Nephron (organoid): ENCODE measurements at regions not wholly inside any gene's neighbourhood (a gene's known extent, or its start where the extent isn't known, plus 50 kb on each side); places are given as distances from the start of the nearest gene placed in this dataset.

Experiments
- H3K27ac Mint-ChIP-seq, 3 experiments: 2 replicates each; pipeline ENCODE4 v1.8.0; 2020; ENCODE audit warnings: mixed read lengths in 3 of 3, mild to moderate bottlenecking in 2 of 3, moderate library complexity in 1 of 3
- H3K27me3 Mint-ChIP-seq: 2 replicates; pipeline ENCODE4 v1.8.0; 2021; ENCODE audit warnings: low read depth, mild to moderate bottlenecking, moderate library complexity, mixed read lengths
- H3K36me3 Mint-ChIP-seq: 2 replicates; pipeline ENCODE4 v1.8.0; 2020; ENCODE audit warnings: low read depth, mixed read lengths
- H3K4me1 Mint-ChIP-seq: 2 replicates; pipeline ENCODE4 v1.8.0; 2020; ENCODE audit warnings: mixed read lengths
- H3K4me3 Mint-ChIP-seq, 3 experiments: 2 replicates each; pipeline ENCODE4 v1.8.0; 2020; ENCODE audit warnings: mild to moderate bottlenecking in 3 of 3, mixed read lengths in 3 of 3, moderate library complexity in 2 of 3
- H3K9me3 Mint-ChIP-seq: 2 replicates; pipeline ENCODE4 v1.8.0; 2020; ENCODE audit warnings: mixed read lengths
- TF ChIP-seq, protein P1 (sequence below), 3 experiments: fragments of 200-600 bp; sonication (generic); IDR thresholded peaks; one replicate each; pipeline ENCODE4 v1.5.0; 2021; ENCODE audit warnings: antibody characterized with exemption in 3 of 3; ENCODE audit not compliant: unreplicated experiment in 3 of 3

DNA sequence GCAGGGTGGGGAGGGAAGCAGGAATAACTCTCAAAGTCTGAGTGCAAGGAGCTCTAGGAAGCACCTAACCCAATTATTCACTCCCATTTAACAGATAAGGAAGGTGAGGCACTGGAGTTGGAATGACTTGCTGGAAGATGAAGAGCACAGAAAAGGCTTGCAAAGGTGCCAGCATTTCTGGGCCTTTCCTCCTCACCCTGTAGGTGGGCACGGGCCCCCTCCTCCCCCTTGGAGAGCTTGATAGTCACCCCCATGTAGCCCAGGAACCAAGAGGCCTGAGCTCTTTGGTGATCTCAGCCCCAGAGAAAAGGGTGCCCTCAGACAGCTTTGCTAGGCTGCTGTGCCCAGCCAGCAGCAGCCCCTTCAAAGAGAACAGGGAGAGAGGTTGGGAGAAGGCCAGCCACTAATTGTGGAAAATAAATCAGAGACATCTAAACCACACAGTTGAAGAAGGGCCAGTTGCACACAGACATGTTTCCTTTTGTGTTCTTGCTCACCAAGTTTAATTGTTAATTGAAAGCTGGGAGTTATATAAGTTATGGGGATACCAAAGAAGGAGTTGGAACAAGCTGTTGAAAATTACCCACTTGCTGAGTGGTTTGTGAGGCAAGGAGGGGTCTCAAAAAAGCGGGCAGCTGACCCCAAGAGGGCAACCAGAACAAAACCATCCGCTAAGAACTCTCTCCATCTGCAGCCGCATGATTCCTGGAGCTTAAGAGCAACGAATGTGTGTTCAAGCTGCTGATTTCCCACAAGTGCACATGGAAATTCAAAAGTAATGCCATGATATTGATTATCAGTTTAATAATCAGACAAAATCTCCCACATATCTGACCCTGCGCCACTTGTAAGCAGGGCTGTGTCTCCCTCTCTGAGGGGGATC, 77.0 kb downstream of the MRPL14 start:
- Mint-ChIP-seq H3K36me3 (no peaks in the 10 kb centered on the region), H3K4me1 (peaks cover 51% of the 10 kb centered on the region), H3K27me3 (no peaks in the 10 kb centered on the region), H3K27ac (peak overlapping the region; percentile 56 to 93 (median 80)), H3K9me3 (no peaks in the 10 kb centered on the region), H3K4me3 (peak overlapping the region in 1 of 3 experiments; percentile 27)
- TF ChIP-seq, protein P1, sequence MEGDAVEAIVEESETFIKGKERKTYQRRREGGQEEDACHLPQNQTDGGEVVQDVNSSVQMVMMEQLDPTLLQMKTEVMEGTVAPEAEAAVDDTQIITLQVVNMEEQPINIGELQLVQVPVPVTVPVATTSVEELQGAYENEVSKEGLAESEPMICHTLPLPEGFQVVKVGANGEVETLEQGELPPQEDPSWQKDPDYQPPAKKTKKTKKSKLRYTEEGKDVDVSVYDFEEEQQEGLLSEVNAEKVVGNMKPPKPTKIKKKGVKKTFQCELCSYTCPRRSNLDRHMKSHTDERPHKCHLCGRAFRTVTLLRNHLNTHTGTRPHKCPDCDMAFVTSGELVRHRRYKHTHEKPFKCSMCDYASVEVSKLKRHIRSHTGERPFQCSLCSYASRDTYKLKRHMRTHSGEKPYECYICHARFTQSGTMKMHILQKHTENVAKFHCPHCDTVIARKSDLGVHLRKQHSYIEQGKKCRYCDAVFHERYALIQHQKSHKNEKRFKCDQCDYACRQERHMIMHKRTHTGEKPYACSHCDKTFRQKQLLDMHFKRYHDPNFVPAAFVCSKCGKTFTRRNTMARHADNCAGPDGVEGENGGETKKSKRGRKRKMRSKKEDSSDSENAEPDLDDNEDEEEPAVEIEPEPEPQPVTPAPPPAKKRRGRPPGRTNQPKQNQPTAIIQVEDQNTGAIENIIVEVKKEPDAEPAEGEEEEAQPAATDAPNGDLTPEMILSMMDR (IDR thresholded peaks at IDR 0.05; ENCODE audit: unreplicated experiment in 3 of 3) = no peak

DNA sequence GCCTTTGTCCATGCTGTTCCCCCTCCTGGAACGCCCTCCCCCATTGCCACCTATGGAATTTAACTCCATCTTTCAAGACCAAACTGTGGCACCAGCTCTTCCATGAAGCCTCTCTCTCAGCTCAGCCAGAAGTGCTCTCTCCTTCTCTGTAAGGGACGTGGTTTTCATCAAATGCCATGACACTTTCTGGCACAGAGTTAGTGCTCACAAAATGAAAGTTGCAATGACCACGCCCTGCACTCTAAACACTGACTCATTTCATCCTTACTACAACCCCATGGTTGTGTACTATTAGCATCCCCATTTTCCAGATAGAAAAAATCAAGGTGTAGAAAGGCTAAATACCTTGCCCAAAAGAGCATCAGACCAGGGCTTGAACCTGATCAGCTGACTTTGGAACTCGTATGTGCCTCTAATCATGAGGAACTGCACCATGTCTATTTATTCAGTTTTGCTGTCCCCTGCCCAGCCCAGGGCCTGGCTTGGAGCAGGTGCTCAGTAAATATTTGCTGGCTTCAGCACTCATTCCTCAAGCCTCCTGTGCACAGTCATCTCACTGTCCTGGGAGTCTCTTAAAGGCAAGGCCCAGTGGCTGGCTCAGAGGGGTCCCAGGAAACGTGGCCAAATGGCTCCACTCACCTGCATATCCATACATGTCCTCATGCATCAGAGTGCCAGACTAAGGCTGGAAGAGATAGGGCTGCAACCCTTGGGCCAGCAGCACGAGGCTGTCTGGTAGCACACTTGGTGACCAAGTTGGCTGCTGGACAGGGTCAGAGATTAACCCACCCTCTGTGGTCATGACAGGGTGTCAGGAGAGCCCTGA, 77.9 kb downstream of the MRPL14 start:
- Mint-ChIP-seq H3K4me1 (peaks cover 51% of the 10 kb centered on the region), H3K9me3 (no peaks in the 10 kb centered on the region), H3K4me3 (no peak overlapping the region), H3K36me3 (no peaks in the 10 kb centered on the region), H3K27ac (peak overlapping the region in 1 of 3 experiments; percentile 3), H3K27me3 (no peaks in the 10 kb centered on the region)
- TF ChIP-seq, protein P1 (IDR thresholded peaks at IDR 0.05; ENCODE audit: unreplicated experiment in 3 of 3) = no peak

DNA sequence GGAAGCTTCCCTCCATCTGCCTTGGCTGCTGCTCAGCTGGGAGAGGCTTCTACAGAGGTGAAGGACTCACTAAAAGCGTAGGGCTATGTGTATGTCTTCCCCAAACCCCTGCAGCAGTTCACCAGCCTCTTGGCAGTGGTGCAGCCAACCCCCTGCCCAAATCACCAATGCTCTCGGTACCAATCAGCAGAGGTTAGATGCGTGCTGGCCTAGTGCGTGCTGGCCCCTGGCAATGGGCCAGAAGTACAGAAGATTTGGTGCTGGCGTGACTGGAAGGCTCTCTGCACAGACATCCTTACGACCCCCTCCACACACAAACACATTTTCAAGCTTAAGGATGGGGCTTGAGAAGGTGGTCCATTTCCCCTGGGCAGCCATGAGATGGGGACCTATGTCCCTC, 79.0 kb downstream of the MRPL14 start:
- H3K27ac Mint-ChIP-seq = no peak overlapping the region
- H3K27me3 Mint-ChIP-seq = no peaks in the 10 kb centered on the region
- H3K4me3 Mint-ChIP-seq = no peak overlapping the region
- peaks cover 45% of the 10 kb centered on the region for H3K4me1 Mint-ChIP-seq
- H3K36me3 Mint-ChIP-seq = no peaks in the 10 kb centered on the region
- TF ChIP-seq, protein P1 (IDR thresholded peaks at IDR 0.05; ENCODE audit: unreplicated experiment in 3 of 3) = no peak
- H3K9me3 Mint-ChIP-seq = no peaks in the 10 kb centered on the region

DNA sequence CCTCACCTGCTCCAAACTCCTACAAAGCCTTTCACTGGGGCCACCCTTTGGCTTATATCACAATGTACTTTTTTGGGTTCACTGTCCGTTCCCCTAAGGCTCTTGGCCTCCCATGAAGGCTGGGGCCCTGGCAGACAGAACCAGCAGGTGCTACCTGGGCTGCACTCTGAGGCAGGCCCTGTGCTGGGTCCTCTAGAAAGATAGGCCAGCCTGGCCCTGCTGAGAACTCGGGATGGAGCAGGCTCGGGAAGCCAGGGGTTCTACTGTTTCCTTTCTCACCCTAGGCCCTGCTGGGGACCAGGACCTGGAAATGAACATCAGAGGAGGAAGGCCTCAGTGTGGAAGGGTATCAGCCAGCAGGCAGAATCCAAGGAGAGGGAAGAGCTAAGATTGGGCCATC, 79.5 kb downstream of the MRPL14 start:
- no peak overlapping the region for H3K27ac Mint-ChIP-seq

GRCh38 chr6:44047179-44047546, 80.1 kb downstream of the MRPL14 start:
- TF ChIP-seq, protein P1 (IDR thresholded peaks at IDR 0.05; ENCODE audit: unreplicated experiment in 3 of 3) = no peak
- H3K27ac Mint-ChIP-seq = peak overlapping the region in 2 of 3 experiments; percentile 5 to 19
- no peak overlapping the region for H3K4me3 Mint-ChIP-seq
- H3K36me3 Mint-ChIP-seq = no peaks in the 10 kb centered on the region
- H3K27me3 Mint-ChIP-seq = no peaks in the 10 kb centered on the region
- H3K9me3 Mint-ChIP-seq = no peaks in the 10 kb centered on the region
- H3K4me1 Mint-ChIP-seq = peaks cover 41% of the 10 kb centered on the region

More for the DNA sequence above, 79.5 kb downstream of the MRPL14 start:
- Mint-ChIP-seq H3K27me3 (no peaks in the 10 kb centered on the region), H3K4me1 (peaks cover 47% of the 10 kb centered on the region), H3K4me3 (no peak overlapping the region), H3K9me3 (no peaks in the 10 kb centered on the region), H3K36me3 (no peaks in the 10 kb centered on the region)
- TF ChIP-seq, protein P1 (IDR thresholded peaks at IDR 0.05; ENCODE audit: unreplicated experiment in 3 of 3) = no peak
